Stimulated activated CD4-positive, alpha-beta T cell treated with anti-CD3 and anti-CD28 coated beads, Interleukin-4, amount 100 ng/mL, for 24 hours (primary cell): ENCODE measurements at regions not wholly inside any gene's neighbourhood (a gene's known extent, or its start where the extent isn't known, plus 50 kb on each side); places are given as distances from the start of the nearest gene placed in this dataset.

Source experiments
- DNase-seq: peaks from one replicate; pipeline ENCODE4 v3.0.0-alpha.2; 2020

DNA sequence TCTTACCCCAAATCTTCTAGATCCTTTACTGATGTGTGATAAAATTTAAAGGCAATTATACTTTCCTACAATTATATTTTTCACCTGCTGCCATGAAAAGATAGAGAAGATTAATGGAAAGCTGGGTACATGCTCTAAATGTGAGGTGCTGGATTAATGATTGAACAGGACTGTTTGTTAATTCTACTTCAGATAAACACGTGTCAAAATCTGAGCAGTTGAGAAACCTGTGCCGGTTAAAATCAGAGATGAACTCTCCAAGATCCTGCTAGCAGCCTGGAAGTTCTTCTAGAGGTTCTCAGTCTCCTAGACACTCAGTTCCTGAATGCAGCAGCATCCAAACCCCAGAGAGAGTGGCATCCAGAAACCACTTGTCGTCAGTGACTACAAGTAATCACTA, 69.2 kb downstream of the INHBA start:
- no peak for DNase-seq

DNA sequence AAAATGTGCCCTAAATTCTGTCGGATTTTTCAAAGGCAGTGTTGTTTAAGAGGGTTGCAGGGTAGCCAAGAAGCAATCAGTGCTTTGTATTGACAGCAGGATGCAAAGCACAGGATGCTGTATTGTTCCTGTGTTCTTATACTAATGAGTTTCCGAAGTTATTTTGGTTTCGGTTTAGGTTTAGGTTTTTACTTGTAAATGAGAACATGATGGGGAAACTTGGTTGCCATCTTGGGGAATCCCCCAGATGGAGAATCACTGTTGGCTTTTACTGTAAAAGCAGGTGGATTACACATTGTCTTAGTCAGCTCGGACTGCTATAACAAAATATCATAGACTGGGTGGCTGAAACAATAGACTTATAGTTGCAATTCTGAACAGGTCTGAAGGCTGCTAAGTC, 72.1 kb downstream of the INHBA start:
- peak; percentile 8 for DNase-seq

DNA sequence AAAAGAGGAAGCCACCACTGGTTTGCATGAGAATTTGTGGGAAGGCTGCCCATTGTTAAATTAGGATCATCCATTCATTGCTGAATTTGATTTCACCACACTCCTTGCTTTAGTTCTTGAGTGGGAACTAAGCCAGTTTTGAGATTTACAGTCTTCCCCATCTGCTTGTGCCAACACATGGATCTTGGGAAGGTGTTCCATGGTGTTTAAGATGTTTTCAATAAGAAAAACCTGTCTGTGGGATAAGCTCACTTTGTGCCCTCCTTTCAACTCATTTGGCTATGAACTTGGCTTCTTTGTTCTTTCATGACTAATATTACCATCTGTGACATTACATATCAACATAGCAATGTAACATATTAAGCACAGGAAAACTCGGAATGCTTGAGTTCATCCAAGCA, 73.2 kb downstream of the INHBA start:
- no peak for DNase-seq

DNA sequence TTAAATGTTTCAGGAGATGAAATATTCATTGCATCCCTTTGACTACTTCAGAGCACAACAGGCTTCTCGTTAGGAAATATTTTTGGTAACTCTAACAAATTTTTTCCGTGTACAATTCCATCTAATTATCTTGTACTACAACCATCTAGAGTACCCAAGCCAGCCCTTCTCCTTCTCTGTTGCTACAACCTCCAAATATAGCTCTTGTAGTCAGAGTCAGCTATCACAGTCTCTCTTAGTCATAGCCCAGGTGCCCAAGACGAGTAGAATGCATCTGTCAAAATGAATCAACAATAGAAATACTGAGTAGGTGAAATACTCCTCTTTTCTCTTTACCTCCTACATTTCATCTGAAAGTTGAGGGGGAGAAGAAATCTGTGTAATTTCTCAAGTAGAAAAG, 74.0 kb downstream of the INHBA start:
- no peak for DNase-seq

DNA sequence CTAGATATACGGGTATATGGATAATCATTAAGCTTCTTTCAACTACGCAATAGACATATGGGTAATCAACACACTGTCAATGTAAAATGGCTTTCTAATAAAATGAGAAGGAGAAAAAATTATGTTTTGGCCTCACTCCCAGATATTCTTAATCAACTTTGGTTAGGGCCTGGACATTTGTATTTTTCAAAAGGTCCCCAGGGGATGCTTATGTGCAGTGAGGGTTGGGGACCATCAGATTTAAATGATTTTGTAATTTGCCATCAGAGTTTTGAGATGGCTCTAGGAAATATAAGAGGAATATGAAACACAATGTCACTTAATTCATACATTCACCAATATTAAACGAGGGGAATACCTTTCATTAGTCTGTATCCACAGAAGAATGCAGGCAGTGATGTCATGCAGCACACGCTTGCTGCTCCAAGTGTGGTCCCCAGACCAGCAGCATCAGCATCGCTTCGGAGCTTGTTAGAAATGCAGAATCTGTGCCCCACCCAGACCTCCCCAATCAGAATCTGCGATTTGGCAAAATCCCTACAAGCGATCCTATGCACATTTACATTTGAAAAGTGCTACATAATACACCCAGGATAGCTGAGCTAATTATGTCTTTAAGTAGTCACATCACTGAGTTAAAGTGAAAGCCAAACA, 75.1 kb downstream of the INHBA start:
- no peak for DNase-seq

DNA sequence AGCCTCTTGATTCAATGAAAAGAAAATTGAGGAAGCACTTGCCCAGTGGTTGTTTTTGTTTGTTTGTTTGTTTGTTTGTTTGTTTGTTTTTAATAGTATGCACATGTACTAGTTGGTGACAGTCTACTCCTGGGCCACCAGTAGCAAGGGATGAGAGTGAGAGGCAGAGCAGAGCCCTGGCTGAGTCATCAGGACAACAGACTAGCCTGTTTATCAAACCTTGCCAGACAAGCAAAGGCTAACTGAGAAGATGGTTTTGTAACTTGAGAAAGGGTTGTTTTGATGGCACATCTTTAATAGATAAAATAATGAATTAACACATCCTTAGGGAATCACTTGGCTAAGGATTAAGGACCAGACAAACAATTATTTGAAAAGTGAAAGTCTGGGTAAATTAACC, 78.1 kb downstream of the INHBA start:
- DNase-seq = no peak

DNA sequence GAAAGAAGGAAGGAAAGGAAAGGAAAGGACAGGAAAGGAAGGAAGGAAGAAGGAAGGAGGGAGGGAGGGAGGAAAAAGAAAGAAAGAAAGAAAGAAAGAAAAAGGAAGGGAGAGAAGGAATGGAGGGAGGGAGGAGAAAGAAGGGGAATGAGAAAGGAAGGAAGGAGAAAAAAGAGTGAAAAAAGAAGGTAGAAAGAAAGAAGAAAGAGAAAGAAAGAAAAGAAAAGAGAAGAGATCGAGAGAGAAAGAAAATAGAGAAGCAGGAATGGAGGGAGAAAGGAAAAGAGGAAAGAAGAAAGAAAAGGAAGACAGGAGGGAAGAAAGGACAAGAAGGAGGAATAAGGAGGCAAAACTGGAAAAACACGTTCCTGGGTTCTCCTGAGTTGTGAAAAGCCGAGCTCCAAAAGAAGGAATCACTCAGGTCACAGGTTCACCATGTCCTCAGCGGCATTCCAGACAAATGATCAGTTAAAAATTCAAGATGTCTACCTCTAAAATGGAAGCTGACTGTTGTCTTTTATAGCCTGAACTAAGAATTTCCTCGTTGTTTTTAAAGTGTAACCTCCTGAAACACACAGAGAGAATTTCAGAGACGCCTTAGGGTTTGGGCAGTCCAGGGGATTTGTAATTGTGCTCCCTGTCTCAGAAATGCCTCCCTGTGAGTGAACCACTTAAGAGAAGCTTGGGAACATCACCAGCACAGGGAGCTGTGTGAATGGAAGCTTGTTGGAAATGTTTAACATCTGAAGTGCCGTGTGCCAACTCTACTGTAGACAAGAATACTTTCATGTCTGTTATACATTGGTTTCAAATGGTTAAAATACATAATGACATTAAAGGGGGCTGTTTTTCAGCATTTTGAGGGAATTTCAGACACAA, 80.7 kb downstream of the INHBA start:
- DNase-seq = no peak

DNA sequence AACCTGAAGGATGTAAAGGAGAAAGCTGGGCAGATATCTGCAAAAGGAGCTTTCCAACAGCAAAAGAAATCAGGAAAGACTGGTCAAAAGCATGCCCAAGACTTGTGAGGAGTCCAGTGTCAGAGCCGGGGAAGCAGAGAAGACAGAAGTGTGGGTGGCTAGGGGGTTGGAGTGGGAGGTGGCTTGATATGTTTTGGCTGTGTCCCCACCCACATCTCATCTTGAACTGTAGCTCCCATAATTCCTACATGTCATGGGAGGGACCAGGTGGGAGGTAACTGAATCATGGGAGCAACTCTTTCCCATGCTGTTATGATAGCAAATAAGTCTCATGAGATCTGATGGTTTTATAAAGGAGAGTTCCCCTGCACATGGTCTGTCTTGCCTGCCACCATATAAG, 84.9 kb downstream of the INHBA start:
- no peak for DNase-seq

DNA sequence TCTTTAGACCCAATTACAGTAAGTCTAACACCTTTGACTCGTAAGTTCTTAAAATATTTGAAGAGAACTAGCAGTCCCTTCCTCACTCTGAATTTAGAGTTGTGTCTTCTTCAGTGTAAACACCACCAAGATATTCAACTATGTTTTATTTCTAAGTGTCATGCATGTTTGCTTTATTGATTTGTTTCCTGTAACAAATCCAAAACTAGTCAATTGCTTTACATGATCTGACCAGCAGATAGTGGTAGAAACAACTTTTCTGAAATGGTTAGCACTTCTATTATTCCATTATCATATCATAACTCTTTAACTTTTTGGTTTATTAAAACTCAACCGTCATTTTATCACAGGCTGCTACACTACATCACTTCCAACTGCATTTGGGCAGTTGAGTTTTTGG, 90.1 kb downstream of the INHBA start:
- no peak for DNase-seq

DNA sequence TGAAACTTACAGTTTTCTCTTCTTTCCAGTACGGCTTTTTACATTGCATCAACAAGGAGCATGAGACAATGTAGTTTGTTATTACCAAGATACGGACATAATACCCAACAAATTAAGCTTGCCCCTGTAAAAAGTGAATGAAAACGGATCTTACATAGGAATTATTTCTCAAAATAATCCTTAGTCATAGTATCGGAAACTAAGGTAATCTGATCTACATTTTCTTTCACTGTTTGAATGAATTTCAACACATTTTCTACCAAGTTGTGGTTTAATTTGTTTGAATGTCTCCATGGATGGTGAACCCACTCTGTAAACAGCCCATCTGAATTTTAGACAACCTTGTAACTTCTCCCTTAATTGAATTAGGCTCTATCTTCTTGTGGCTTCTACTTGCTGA, 90.5 kb downstream of the INHBA start:
- DNase-seq = no peak

DNA sequence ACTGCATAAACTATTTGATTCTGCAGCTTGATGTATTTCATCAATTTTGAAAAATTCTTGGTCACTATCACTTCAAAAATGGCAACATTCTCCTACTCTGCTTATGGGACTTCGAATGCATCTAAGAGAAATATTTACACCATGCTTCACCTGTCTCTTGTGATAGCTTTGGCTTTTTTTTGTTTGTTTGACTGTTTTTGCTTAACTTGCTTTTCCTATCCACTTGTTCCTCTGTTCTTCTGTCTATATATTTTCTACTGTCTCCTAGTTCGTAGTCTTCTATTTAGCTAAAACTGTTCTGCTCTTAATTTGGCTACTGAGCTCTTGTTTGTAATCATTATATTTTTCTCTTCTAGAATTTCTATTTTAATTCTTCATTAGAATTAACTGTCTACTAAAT, 94.4 kb downstream of the INHBA start:
- DNase-seq = no peak

DNA sequence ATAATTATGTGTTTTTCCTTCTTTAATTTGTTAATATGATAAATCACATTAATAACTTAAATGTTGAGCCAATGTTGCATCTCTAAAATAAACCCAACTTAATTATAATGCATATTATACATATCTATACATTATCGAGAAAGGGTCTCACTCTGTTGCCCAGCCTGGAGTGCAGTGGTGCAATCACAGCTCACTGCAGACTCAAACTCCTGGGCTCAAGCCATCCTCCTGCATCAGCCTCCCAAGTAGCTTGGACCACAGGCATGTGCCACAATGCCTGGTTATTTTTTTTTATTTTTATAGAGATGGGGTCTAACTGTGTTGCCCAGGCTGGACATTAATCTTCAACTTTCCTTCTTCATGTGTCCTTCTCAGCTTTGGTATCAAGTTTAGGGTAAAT, 98.9 kb downstream of the INHBA start:
- no peak for DNase-seq

DNA sequence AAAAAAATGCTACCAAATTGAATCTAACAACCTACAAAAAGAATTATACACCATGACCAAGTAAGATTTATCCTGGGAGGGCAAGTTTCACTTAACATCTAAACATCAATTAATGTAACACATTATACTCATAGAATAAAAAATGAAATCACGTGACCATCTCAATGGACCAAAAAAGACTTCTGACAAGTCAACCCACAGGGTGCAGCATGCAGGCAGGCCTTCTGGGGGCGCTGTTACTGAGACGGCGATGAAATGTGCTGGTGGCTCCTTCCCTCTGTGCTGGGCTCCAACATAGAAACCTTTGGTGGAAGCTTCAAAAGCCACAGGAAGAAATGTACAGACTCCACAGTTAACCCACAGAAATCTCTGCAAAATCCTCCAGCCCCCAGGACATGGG, 103.1 kb downstream of the INHBA start:
- no peak for DNase-seq

DNA sequence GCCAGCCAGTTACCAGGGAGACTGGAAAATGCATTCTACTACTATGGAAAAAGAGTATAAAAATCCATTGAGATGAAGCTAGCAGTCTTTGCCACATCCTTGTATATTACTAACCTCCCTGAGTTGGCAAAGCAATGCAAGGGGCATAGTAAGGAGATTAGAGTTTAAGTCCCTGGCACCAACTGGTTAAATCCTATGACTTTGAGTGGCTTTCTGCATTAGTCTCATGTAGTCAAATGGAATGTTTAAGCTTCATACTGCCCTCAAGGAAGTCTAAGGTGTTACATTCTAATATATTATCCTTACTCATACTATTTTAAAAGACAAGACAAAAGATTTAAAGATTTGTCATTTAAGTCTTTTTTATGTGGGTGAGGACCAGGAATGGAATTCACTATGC, 110.1 kb downstream of the INHBA start:
- no peak for DNase-seq

DNA sequence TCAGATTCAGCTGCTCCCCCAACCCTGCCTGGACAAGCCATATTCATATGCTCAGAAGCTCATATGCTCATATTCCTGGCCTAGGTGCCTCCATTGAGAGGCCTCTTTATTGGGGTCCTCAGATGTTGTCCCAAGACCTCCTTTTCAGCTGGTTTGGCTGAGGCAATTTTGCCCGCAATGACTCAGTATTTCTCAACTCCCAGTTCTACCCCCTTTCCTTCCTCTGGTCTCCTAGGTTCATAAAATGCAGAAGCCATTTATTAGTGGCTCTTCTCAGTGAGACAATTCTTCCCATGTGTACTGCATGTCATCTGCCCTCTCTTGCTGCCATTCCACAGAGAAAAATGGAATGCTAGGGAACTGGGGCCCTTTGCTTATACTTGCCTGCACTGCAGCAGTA, 110.7 kb downstream of the INHBA start:
- no peak for DNase-seq

DNA sequence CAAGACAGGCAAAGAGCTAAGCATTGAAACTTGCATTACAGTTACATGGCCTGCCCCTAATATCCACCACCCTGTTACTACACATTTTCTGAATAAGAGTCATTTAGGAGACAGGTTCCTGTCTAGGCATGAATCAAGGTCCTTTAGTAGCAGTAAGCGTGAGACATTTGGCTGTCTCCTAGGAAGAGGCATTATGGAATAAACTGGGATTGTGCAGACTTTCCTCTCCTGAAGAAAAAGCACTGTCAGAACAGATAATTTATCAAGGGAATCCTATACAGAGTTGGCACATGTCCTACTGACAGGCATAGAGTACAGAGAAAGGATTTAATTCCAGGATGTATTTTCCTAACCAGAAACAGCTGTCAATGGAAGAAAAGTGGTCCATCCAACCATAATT, 111.9 kb downstream of the INHBA start:
- no peak for DNase-seq

DNA sequence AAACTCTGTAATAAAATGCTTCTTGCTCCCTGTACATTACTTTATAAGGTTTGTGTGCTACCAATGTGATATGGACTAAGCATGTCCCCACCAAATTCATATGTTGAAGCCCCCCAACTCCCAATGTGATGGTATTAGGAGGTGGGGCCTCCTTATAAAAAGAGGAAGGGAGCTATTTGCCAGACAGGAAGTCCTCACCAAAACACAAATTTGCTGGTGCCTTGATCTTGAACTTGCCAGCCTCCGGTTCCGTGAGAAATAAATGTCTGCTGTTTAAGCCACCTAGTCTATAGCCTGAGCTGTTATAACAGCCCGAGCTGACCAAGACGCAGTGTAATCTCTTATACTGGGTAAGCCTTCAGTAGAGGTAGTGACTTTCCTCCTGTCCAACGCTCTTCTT, 114.5 kb downstream of the INHBA start:
- DNase-seq = no peak

DNA sequence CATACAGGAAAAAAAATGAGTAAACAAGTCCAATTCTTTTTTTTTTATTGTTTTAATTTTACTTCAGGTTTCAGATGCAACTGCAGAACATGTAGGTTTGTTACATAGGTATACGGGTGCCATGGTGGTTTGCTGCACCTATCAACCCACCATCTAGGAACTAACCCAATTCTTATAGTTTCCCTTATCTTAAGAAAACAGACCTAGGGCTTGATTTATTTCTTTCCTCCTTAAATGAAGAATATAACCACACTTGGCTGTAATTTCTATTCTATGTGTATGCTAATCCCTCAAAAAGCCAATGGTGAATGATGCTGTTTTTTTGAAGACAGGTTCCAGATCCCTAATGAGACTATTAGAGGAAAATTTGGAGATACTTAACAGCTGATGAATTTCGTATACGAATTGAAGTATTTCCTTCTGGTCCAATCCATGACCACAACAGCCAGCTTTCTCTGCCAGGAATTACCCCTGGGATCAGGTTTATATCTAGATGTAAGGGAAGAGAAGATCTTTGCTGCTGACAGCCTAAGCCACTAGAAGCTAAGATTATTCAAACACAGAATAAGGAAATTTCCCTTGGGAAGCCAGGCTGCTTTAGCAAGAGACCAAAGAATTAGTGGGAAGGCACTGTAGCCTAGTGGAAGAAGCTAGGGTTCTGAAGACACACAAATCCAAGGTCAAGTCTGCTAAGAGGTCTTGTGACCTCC, 115.8 kb downstream of the INHBA start:
- DNase-seq = no peak

DNA sequence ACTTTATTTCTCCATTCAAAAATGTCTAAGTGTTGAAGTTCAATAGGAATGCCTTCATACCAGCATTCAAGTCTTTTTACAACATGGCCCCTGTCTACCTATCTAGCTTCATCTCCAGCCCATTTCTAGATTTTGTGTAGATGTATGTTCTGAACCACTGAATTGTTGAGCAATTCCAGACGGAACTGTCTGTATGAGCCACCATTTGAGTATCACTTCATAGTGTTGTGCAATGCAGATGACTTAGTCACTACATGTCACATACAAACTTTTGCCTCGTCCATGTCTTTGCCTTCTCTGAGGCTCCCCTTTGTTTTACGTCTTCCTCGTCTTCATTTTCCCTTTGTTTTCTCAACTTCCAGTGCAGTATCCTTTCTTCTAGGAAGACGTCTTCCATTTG, 118.1 kb downstream of the INHBA start:
- DNase-seq = no peak

DNA sequence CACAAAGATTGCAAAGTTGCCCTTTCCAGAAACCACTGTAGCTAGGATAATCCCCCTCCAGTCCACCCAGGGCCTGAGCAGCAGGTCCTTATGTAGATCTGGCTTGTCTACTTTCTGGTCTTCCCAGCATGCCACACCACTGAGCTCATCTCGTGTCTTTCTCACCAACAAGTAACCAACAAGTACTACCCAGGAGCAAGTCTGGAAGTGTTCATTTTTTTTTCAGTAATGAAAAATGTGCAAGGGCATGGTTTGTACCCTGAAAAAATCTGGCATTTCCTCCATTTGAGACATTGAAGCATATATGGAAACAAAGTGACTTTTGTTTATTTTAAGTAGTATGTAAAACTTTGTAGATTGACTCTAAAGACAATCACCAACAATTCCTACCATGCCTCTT, 120.8 kb downstream of the INHBA start:
- DNase-seq = no peak

DNA sequence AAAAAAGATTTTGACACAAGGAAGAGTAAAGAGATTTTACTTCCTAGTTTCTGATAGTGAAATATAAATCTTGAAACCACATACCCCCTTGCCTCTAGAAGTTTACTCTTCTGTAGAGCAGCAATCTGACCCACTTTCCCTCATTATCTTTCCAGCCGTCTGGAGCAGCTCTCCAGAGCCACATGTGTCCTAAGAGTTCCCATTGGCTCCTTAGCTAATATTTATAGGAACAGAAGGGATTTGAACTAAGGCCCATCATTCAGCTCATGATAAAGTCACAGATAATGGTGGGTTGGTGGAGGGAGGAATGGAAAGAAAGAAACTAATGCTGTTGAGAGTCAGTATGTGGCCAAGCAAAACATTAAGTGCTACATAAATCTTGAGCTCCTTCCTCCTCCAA, 121.8 kb downstream of the INHBA start:
- DNase-seq = no peak

DNA sequence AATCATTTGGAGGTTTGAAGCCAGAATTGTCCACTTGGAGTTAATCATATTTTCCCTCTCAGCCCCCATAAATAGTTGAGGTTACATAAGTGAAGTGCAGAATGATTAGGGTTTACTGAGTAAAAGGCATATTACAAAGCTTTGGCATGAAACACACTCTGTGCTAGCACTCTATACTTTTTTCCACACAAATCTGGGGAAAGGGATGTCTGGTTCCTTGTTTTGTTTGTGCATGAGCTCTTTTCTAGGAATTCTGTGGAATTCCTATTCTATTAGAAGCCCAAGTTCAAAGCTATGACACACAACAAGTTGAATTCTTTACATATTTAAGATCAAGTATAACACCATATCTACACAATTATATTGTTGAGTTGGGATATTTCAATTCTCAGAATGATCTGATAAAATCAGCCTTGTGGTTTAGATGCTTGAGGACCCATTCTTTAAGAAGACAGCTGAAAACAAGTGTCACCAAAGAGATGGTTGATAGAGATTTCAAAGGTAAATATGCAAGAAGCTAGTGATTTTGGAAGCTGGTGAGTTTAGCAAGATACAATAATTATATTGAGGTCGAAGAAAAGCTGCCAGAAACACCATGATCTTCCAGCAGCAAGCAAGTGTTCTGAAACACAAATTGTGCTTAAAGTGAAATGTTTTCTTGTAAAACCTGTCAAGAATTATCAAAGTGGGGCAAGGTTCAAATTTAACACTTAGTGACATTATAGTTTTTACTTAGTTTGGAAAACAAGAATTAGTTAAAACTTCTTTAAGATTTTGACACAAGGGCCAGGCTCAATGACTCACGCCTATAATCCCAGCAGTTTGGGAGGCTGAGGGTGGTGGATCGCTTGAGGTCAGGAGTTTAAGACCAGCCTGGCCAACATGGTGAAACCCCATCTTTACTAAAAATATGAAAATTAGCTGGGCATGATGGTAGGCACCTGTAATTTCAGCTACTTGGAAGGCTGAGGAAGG, 122.6 kb downstream of the INHBA start:
- DNase-seq = no peak

DNA sequence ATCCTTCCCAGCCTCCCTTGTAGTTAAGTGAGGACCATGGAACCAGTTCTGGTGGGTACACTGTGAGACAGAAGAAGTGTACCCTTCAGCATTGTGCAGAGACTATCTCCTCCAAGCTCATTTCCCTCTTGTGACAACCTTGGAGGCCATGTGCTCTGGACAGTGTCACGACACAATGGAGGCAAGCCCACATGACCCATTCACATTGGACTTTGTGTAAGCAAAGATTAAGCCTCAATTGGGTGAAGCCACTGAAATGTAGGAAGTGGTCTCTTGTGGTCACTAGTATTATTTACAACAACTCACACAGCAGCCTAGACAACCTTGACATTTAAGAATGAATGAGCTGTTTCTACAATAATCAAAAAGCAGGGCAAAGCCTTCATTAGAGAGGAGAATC, 124.2 kb downstream of the INHBA start:
- no peak for DNase-seq
